NCI-H146 treated with DMSO at 0.1 percent for 48 hours (cell line): ENCODE measurements at regions not wholly inside any gene's neighbourhood (a gene's known extent, or its start where the extent isn't known, plus 50 kb on each side); places are given as distances from the start of the nearest gene placed in this dataset.
"Not testable (repeated sequence)": the region's sequence is repeated elsewhere in the genome, so short reads cannot be mapped to it uniquely, and the experiment has no call there.

Experiments
- DNase-seq: peaks from one replicate; lab custom pipeline; 2025; ENCODE audit not compliant: unreplicated experiment; lab: John Stamatoyannopoulos, UW

DNA sequence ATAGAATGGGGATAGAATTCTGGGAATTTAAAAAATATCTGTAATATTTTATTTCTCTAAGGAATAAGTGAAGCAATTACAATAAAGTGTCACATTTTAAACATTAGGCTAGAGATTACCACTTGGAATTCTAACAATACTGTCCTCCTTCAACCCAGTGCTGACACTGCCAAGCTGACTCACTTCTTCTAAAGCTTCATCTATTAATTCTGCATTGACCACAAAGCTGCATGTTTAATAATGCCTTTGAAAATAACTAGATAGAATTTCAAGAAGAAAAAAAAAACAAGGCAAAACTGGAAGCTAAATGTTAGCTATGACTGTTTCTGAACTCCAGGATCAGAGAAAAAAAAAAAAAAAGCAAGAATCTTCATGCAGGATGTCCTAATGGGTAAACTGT is 970.7 kb upstream of the FBXO33 start:
- DNase-seq, result no peak

DNA sequence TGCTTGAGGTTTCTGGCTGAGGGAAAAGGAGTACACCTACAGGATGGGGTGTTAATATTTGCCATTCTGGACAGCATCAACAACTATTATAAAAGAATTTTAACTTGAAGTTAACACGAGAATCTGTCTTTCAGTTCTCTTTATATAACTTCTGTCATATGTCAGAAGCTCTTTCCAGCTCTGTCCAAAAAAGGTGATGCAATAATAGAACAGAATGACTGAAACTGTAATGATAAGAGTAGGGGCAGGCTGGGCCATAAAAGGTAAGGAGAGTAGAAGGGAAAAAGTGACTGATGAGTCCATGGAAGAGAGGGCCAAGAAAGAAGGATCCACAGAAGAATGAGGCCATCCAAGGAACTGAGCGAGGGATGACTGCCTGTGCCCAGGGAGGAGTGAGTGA is 966.7 kb upstream of the FBXO33 start:
- DNase-seq, result no peak

DNA sequence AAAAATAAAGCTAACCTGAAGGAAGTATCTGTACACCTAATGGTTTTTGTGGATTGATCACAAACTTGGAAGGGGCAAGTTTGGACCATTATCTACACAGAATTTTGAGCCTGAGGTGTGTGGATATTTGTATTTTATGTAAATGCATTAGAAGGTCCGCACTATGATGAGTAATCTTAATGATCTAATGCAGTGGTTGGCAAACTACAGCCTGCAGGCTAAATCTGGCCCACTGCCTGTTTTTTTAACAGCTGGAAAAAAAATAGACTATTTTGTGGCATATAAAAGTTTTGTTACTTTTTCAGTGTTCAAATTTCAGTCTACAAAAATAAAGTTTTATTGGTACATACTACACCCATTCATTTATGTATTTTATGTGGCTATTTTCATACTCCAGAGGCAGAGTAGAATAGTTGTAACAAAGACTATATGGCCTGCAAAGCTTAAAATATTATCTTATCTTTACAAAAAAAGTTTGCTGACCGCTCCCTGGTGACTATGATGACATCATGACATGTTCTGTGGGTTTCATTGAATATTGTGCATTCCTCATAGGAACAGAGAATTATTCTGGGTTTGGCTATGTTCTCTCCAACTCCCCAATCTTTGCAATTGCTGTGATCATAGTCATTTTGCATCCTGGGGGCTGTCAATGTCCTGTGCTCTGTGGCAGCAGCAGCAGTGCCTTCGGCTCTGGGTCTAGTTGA is 962.6 kb upstream of the FBXO33 start:
- DNase-seq, result no peak

DNA sequence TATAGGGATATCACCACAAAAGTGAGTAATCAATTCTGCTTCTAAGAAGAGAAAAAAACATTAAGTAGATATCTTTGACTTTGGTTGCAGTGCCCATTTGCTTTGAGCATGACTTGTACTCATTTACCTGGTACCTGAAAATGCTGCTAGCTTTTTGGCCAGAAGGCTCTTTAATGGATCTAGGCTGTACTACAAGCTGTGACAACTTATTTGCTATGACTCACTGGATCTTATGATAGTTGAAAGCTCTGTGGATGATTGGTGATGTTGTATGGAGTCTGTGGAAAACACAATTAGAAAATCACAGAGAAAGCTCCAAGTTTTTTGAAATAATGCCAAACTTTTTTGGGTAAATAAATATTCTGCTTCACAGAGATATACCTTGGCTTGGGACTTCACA is 960.9 kb upstream of the FBXO33 start:
- no peak for DNase-seq

DNA sequence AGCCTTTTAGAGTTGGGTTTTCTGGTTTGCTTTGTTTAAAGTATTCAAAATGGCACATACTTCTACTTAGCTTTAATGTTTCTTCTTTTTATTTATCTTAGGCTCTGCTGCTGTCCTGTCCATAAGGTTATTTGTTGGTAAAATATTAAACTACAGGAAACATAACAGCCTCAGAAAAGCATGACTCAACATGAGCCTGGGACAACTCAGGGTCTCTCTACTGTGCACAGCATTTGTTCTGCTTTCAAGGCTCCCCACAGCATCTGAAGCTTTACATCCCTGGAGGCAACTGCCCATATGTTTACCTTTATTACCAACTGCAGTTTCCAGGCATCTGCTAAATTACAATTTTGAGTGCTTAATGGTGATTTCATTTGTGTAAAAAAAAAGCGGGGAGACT is 954.2 kb upstream of the FBXO33 start:
- no peak for DNase-seq

DNA sequence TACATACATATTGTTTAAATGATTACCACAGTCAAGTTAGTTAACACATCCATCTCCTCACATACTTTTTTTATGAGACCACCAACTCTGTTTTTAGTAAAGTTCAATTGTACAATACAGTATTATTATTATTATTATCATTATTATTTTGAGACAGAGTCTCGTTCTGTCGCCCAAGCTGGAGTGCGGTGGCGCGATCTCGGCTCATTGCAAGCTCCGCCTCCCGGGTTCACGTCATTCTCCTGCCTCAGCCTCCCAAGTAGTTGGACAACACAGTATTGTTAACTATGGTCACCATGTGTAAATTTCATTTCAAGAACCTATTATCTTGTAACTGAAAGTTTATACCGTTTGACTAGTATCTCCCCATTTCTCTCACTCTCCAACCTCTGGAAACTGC is 942.0 kb upstream of the FBXO33 start:
- no peak for DNase-seq

DNA sequence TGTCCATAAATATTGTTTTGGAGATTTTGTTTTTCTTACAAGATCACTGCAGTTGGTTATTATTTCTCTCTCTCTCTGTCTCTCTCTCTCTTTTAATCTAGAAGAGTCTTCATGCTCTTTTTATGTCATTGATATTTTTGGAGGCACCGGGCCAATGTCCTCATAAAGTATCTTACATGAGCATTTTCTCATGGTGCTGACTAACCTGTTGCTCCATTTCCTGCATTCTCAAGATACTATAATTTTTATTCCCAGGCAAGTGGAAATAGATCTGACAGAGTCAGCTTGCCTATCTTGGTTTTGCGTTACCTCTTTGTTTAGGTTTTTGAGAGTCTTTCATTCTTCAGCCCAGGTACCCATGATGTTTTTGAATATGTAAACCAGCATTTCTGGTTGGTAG is 938.8 kb upstream of the FBXO33 start:
- no peak for DNase-seq

DNA sequence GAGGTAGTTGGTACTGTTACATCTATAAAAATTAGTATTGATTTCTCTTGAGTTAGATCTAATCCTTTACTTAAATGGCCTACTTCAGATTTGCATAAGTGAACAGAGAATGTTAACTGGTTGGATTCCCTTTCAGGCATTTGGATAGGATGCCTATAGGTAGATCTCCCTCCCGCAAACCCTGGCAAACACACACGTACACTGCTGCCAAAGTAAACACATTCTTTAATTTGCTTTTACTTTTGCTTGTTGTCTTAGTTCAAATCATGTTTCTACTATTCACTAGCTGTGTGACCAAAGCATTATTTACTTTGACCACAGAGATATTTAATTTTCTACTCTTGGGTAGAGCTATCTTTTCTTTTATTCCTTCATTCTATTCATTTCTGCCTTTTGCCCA is 936.1 kb upstream of the FBXO33 start:
- DNase-seq, result no peak

DNA sequence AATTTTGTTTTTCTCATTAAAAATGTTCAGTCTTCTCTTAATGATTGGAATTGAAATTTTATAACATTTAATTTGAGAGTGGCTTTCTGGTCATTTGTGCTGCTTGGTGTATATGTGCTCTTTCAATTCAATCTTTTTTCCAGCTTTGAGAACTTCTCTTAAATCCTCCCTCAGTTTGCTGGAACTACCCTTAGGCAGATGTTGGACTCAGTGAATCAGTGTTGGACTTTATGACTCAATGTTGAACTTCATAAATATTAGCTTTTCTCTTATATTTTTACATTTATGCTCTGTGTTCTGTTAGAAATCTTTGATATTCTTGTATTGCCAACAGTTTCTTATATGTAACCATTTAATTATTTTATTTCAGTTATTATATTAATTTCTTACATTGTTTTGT is 935.5 kb upstream of the FBXO33 start:
- no peak for DNase-seq

DNA sequence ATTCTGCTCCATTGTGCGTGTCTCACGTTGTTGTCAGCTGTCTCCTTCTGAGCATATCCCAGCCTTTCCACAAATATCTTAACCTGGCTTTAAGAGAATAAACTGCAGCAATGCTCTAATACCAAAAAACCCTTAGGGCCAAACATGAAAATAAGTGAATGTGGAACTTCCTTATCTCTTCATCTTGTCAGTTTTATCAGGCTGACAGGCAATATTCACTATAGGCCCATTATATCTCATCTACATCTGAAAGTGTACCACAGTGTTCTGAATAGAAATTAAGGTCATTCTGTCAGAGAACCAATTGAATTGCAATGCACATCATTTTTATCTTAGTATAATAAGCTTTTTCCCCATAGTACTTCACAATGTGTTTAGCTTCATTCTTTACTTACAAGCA is 933.1 kb upstream of the FBXO33 start:
- DNase-seq, result no peak

DNA sequence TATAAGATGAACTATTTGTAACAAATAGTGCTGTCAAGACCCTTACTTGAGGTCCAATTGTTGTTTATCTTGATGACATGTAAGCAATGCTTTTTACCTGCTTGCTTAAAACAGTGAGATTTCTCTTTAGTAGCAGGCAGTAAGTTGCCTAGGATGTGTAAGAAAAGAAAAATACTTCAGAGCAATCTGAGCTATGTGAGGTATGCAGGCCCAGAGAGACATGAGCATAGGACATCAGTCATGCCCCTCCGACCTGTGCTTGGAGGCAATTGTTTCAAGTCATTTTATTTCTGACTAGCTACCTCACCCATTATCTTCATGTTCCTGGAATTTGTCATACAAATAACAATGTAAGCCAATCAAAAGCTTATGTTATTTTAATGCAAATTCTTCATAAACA is 930.6 kb upstream of the FBXO33 start:
- DNase-seq, result no peak

DNA sequence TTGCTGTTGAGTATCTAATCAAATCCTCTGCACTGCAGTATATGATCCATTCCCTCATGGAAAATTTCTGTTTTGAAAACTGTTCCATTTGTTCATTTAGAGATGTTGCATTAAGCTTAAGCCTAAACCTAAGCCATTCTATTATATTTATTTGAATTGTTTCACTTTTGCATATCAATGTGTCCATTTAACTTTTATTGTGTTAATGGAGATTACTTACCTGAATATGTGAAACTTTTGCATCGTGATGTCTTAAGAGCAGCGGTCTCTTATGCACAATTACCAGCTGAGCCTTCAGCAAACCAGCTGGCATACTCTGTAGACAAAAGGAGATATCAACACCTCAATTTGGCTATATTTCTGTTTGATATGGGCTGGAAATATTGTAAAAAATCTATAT is 922.5 kb upstream of the FBXO33 start:
- DNase-seq, result no peak

DNA sequence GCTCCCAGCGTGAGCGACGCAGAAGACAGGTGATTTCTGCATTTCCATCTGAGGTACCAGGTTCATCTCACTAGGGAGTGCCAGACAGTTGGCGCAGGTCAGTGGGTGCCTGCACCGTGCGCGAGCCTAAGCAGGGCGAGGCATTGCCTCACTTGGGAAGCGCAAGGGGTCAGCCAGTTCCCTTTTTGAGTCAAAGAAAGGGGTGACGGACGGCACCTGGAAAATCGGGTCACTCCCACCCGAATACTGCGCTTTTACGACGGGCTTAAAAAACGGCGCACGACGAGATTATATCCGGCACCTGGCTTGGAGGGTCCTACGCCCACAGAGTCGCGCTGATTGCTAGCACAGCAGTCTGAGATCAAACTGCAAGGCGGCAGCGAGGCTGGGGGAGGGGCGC is 915.9 kb upstream of the FBXO33 start:
- DNase-seq, result not testable (repeated sequence)

DNA sequence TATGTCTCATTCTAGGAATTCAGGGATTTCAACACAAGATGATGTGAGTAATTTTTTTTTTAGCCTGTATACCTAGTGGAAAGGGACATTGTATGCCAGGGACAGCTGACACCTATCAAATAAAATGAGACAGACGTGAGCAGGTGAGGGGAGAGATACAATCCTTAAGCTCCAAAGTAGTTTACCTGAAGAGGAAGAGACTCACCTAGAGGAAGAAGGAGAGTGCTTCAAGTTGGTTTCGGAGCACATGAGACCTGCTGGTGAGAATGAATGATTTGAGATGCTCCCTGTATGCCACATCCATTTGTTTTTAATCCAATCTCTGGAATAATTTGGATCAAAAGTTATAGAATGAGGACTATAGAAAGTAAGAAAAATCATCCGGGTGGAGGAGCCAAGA is 915.4 kb upstream of the FBXO33 start:
- DNase-seq, result peak; percentile 24

DNA sequence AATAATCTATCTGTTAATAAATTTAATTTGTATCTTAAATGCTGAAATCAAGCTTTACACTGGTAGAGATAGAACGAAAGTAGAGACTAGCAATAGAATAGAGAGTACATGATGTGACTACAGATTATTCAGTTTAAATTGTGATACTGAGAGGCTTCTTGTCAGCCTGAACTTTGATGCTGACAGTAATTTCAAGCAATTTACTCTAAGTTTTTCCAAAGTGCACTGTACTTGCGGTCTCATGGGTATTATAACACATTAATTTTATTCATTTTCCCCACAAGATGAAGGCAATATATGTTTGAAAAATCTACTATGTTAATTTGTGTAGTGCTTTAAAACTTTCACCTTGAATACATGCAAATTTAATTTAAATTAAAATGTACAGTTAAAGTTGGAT is 914.0 kb upstream of the FBXO33 start:
- DNase-seq, result no peak

DNA sequence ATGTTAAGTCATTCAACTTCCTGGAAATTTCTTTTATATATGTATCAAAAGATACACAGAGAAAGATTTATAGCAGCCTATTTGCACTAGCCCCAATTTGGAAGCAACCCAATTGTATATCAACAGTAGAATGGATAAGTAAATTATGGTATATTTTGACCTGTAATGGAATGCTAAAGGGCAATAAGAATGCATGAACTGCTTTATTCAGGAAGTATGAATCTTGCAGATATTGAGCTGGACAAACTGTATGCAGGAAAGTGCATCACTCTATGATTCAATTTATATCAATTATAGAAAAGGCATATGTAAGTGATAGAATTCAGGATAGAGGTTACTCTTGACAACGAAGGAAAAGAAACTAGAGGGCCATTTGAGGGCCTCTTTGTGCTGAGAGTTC is 913.1 kb upstream of the FBXO33 start:
- no peak for DNase-seq

DNA sequence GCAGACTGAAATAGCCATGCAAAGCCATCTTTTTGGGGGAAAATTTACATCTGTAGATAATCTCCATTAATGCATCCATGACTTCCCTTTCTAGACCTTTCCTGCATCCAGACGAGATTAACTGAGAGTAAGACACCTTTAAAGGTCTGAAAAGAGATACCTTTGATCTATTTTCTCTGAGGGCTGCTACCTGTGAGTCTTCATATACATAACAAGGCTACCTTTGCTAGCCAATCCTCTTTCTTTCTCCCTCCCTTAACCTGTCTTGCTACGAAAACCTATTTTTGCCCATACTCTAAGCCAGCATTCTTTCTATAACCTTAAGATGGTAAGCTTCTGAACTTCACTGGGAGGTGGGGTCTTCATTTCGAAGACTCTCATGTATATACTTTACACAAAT is 908.5 kb upstream of the FBXO33 start:
- DNase-seq, result no peak

DNA sequence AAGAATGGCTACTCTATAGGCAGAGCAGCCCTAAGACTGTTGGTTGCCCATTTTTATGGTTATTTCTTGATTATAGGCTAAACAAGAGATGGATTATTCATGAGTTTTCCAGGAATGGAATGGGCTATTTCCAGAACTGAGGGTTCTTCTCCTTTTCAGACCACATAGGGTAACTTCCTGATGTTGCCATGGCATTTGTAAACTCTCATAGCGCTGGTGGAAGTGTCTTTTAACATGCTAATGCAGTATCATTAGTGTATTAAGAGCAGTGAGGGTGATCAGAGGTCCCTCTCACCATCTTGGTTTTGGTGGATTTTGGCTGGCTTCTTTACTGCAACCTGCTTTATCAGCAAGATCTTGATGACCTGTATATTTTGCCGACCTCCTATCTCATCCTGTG is 904.6 kb upstream of the FBXO33 start:
- no peak for DNase-seq

DNA sequence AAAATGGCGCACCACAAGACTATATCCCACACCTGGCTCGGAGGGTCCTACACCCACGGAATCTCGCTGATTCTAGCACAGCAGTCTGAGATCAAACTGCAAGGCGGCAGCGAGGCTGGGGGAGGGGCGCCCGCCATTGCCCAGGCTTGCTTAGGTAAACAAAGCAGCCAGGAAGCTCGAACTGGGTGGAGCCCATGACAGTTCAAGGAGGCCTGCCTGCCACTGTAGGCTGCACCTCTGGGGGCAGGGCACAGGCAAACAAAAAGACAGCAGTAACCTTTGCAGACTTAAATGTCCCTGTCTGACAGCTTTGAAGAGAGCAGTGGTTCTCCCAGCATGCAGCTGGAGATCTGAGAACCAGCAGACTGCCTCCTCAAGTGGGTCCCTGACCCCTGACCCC is 894.3 kb upstream of the FBXO33 start:
- peak; percentile 6 for DNase-seq

DNA sequence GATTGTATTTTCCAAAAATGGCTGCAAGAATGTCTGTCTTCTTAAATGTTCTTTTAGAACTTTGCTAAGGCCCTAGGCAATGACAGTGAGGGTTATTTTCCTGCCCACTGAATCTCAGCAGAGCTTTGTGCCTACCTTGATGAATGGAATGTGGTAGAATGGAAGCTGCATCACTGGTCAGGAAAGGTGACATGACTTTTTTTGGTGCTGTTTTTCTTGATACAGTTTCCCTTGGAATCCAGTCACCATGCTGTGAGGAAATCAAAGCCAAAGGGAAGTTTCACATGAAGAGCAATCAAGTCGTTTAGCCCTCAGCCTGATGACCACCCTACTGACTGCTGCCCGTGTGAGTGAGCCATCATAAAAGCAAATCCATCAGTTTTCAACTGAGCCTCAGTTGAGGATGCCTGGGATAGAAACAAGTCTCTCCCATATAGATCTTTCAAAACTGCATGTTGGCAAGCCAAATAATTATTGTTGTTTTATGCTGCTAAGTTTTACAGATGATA is 886.0 kb upstream of the FBXO33 start:
- DNase-seq, result no peak

DNA sequence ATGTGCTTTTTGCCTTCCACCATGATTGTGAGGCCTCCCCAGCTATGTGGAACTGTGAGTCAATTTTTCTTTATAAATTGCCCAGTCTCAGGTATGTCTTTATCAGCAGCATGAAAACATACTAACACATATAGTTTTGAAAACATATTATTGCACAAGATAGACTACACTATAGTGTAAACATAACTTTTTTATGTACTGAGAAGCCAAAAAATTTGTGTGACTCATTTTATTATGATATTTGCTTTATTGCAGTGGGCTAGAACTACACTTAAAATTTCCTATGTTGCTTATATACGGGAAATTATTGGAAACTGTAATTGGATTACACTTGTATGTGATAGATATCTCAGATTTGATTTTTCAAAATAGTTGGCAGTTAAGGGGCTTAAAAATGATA is 885.5 kb upstream of the FBXO33 start:
- no peak for DNase-seq

DNA sequence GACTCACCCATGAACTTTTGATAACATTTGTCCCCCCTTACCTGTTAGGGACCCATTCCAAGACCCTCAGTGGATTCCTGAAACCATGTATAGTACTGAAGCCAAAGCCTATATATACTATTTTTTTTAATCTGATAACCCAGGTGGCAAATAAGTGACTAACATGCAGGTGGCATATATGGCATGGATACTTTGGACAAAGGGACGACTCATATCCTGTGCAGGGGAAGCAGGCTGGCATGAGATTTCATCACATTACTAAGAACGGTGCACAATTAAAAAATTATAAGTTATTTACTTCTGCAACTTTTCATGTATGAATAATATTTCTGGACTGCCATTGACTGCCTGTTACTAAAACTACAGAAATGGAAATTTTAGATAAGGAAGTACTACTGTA is 880.1 kb upstream of the FBXO33 start:
- no peak for DNase-seq

DNA sequence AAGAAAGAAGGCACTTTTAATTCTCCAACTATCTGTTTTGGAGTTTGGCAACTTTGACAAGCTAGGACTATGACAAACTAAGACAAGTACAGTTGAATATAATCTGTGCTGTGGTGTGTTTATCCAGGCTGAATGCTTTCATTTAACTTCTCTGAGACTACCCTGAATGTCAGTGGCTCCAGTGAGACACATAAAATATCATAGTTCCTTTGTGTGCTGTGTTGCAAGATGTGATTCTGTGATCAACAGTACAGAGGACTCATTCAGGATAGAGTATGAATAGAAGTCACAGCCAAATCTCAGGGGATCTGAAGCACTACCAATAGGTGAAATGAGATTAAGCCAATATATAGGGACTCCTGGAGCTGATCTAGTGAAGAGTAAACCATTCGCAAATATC is 876.9 kb upstream of the FBXO33 start:
- DNase-seq, result no peak
